ENCODE measurements at regions not wholly inside any gene's neighbourhood (a gene's known extent, or its start where the extent isn't known, plus 50 kb on each side); places are given as distances from the start of the nearest gene placed in this dataset.
"Not testable (repeated sequence)": the region's sequence is repeated elsewhere in the genome, so short reads cannot be mapped to it uniquely, and the experiment has no call there.

DNA sequence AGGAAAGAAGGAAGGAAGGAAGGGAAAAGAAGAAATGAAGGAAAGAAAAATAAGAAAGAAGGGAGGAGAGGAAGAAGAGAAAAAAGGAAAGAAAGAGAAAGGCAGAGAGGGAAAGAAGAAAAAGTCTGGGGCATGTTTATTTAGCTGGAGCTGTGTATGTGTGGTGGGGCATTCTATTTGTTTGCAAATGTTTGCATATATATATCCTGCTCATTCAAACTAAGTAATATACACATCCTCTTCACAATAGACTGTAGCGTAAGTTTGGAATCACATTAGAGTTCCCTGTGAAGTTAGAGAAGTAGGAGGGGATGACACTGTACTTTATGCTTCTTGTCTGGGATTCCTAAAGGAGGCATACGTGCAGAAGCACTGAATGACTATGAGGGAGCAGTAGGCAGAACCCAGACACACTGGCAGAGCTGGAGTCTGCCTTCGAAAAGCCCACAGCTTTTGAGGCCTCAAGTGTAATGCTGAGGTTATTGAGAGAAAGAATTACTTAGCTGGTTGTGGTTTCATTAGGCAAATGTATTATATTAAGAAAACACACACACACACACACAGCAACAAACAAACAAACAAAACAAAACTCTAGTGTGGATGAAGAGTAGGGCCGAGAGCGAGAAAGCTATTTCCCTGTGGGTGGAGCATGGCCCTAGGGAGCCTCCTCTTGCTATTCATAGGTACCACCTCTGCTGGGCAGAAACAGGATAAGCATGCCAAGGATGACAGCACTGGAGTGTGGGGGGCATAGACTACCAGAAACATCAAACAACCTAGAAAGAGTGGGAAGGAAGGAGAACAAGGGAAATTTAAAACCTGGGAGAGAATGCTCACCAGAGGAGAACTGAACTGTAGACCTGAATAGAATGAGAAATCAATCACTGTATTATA, 905.1 kb upstream of the NXPH2 start:
- FAIRE-seq = no peak

DNA sequence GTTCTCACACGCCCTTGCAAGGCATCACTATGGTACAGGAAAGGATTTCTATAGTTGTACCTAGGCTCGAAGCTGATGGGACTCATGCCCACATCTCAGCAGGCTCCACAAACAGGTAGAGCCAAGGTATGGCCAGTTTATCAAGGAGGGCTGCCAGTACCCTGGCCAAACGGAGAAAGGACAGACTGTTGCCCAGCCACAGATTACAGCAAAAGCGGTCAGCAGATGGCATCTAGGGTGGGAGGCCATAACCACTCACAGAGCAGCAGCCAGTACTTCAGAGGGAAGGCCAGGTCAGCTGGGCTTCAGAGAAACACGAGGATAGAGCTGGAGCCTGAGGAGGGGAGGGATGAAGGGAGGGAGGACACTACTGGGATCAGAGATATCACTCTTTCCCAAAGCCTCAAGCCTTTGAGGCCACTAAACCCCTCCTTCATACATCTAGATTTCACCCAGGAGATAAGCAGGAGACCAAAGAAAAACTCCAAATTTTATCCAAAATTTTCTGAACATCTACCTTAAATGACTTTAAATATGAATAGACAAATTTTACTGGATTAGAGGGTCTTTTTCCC, 904.2 kb upstream of the NXPH2 start:
- FAIRE-seq = no peak

DNA sequence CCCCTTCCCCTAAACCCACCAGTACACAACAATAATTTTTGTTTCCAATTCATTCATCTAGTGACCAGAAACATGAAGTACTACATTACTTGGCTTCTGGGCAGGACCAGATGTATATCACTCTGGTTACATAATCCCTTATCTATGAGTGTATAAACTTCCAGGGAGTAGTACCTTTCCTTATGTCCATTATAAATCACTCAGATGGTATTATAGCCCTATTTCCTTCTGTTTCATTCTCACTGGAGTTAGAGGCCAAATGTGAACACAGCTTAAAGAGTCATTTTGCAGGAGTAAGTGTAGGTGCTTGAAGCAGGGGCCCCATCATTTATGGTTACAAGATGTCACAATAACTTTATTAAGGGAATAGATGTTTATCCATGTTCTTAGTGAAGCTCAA, 894.4 kb upstream of the NXPH2 start:
- FAIRE-seq = no peak

DNA sequence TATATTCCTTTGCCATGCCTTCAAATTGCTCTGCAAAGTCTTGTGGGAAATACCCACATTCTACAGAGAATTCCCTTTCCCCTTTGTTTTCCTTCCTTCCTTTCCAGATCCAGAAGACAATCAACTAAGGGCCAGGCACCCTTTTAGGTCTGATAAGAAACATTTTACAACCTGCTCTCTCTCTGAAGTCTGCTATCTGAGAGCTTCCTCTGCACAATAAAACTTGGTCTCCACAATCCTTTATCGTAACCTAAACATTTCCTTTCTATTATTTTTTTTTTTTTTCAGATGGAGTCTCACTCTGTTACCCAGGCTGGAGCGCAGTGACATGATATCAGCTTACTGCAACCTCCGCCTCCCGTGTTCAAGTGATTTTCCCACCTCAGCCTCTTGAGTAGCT, 893.3 kb upstream of the NXPH2 start:
- FAIRE-seq = not testable (repeated sequence)

DNA sequence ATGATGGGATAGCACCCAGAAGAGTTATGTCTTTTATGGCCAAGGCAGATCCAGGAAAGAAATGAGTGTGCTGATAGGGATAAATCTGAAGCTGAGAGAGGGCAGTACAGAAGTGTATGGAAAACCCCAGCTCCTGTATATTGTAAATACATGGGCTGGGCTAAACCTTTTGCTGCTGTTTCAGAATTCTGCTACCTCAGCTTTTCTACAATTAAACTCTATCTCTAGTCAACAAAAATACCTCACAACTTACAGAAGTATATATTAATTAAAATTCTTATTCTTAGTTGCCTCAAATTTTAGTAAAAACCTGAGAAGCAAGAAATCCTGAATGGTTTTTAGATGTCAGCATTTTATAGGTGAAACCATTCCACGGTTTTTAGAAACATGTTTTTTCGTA, 889.5 kb upstream of the NXPH2 start:
- no peak for FAIRE-seq

DNA sequence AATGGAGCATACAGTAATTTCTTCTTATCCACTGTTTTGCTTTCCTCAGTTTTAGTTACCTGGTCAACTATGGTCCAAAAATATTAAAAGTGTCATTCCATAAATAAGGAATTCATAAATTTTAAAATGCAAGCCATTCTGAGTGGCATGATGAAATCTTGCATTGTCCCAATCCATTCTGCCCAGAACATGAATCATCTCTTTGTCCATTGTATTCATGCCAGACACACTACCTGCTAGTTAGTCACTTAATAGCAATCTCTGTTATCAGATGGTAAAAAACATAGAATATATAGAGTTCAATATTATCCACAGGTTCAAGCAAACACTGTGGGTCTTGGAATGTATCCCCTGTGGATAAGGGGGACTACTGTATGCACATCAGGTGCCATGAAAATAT, 872.2 kb upstream of the NXPH2 start:
- no peak for FAIRE-seq

DNA sequence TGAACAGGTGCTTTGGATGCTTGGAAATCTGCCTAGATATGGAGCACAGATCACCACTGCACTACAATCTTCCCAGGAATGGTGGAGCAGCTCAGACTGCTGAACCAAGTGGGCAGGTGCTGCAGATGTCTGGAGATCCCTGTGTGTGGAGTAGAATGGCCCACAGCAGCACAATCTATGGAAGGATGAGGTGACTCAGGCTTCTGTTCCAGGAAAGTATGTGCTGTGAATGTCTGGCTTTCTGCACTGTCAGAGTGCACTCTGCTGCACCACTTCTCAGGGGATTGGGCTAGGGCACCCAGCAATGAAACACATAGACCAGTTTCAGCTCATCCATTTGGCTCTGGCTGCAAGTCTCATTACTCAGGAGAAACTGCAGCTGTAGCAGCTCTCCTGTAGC, 865.4 kb upstream of the NXPH2 start:
- FAIRE-seq = no peak

DNA sequence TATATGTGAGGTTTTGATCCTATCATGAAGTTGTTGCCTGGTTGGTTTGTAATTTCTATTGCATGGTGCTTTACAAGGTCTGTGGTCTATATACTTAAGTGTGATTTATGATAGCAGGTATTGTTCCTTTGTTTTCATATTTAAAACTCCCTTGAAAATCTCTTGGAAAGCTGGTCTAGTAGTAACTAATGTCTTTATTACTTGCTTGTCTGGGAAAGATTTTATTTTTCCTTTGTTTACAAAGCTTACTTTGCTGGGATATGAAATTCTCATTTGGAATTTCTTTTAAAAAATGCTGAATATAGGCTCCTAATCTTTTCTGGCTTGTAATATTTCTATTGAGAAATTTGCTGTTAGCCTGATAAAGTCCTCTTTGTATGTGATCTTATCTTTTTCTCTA, 862.9 kb upstream of the NXPH2 start:
- no peak for FAIRE-seq

DNA sequence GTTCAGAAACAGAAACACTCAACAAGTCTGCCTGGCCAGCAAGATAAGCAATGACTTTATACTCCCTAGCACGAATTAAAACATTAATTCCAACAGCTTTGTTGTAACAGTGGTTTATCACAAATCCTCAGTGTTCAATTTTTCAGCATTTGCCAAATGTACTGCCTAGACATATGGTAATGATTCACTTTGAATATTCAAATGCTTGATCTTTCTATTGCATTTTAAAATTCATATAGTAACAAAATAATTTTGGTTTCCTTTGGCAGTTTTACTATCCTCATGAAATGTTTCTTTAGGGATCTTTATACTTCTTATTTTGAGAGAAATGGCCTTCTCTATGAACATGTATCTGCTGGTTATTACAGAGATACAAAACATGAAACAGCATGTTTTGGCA, 851.8 kb upstream of the NXPH2 start:
- FAIRE-seq = no peak

DNA sequence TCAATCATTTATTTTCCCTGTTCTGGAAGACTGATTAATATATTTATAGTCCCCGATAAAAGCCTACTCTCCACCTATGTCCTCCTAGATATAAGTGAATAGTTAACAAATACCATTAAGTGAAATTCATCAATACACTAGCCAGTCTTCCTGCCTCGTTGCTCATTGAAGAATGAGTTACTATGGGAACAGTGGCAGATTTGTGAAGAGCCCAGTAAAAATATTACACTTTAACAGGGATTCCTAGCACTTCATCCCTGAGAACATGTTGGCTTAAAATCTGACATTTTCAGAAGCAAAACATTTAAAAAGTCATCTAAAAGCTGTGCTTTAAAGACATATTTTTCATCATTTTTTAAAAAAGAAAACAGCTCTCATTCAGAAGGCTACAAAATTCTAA, 848.7 kb upstream of the NXPH2 start:
- FAIRE-seq = no peak

DNA sequence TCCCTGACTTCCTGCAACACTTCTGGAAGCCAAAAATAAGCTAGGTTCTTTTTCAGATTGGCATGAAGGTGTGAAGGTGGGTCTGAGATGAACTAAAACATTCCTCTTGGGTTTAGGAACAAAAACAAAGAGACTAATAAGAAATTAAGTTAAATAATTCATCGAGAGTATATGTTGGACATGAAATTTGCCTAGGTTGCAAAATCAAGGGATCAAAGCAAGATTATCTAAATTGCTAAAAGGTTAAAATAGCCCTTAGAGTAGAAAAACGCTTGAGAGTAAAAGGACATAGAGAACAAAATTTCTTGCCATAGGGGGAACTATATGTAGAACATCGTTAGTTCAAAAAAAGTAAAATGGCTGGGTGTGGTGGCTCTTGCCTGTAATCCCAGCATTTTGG, 845.9 kb upstream of the NXPH2 start:
- FAIRE-seq = no peak

DNA sequence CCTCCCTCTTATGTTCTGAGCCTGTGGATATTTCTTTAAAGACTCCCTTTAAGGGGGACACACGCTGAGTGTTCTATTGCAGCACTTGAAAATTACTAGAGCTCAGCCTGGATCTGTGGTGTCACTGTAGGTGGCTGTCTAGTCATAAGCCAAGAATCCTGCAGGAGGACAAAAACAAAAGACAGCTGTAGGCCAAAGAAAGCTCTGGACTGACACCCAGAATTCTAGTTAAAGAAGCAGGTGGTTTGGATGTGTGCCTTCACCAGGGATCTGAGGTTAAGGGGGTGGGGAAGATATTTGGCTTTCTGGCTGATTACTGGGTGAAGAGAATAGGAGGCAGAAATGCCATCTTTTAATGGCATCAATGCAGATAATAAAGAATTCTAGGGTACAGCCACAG, 842.5 kb upstream of the NXPH2 start:
- FAIRE-seq = no peak

DNA sequence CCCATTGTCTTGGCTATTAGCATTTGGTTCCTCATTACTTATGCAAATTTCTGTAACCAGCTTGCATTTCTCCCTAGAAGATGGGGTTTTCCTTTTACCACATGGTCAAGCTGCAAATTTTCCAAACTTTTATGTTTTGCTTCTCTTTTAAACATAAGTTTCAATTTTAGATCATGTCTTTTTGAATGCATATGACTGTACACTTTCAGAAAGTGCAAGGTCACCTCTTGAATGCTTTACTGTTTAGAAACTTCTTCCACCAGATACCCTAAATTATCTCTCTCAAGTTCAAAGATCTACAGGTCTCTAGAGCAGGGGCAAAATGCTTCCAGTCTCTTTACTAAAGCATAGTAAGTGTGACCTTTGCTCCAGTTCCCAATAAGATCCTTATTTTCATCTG, 837.6 kb upstream of the NXPH2 start:
- FAIRE-seq = no peak

DNA sequence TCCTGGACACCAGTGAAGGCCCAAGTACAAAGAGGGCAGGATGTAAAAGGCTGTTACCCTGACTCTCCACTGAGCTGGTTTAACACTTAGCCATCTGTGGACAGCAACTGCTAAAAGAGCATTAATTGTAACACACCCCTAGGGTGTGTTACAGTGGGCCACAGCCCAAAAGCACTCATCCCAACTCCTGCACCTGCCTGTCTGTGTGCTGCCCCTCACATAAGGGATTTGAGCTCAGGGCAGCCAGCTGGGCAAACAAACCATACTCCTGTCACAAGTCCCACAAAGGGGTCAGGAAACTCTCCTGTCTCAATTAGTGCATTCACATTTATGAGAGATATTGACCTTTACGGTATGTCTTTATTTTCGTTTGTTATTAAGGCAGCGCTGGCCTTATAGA, 833.1 kb upstream of the NXPH2 start:
- FAIRE-seq = no peak

DNA sequence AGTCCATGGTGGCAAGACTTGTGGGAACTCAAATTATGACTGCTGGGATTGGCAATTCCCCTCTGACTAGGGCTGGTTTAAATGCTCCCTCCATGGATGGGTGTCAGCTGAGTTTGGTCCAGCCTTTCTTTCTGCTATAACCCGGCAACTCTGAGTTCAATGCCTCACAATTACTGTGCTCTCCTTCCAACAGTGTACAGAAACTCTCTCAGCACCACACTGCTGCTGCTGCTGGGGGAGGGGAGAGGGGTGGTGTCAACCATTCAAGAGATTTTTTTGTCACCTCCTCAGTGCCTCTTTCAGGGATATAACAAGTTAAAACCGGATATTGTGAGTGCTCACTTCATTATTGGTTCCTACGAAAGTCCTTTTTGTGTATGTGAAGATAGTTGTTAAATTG, 830.3 kb upstream of the NXPH2 start:
- FAIRE-seq = no peak

DNA sequence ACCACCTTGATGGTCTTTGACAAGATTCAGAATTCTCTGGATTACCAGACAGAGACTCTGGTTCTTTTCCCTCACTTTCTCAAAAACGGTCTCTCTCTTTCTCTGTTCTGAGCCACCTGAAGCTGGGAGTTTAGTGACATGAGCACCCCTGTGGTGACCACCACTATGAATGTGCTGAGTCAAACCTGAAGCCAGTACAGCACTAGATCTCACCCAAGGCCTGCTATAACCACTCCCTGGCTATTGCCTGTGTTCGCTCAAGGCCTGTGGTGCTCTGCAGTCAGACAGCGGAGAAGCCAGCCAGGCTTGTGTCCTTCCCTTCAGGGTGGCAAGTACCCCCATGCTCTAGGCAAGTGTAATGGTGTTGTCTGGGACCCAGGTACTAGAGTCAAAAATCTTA, 828.9 kb upstream of the NXPH2 start:
- no peak for FAIRE-seq

DNA sequence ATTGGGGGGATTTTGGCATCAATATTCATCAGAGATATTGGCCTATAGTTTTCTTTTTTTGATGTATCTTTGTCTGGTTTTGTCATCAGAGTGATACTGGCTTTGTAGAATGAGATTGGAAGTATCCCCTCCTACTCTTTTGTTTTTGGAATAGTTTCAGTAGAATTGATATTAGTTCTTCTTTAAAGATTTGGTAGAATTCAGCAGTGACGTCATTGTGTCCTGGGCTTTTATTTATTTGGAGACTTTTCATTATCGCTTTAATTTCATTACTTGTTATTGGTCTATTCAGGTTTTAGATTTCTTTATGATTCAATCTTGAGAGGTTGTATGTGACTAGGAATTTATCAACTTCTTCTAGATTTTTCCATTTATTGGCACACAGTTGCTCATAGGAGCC, 825.5 kb upstream of the NXPH2 start:
- no peak for FAIRE-seq

DNA sequence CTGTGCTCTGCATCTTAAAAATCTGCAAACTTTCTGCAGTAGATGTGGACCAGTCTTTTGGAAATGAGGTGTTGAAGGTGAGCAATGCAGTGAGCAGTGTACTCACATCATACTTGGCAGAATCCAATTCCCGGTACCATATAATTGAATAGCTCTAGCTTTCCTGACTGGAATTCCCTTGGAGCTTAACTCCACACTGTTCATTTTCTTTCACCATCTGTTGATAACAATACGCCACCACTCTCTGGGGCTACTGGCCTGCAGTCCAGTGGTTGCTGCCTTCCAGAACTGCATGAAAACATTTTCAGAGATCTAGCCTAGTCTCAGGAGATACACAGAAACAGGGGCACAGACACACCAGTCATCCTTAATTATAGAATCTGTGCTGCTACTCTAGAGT, 820.0 kb upstream of the NXPH2 start:
- no peak for FAIRE-seq

DNA sequence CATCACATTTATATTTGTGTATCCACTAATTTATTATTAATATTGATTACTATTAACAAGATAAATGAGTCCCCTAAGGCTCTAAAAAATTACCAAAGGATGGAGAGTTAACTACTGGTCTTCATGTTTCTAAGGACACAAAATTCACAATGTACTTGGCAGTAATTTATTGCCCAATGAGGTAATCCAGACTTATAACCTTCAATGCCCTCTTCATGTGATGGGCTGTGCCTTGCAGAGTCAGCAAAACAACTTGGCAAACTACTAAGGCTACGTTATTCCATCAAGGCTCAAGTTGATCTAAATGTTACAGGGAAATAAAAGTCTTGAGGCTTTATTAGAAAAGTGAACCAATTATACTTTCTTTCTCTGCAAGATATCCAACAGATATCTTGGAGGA, 804.9 kb upstream of the NXPH2 start:
- no peak for FAIRE-seq

DNA sequence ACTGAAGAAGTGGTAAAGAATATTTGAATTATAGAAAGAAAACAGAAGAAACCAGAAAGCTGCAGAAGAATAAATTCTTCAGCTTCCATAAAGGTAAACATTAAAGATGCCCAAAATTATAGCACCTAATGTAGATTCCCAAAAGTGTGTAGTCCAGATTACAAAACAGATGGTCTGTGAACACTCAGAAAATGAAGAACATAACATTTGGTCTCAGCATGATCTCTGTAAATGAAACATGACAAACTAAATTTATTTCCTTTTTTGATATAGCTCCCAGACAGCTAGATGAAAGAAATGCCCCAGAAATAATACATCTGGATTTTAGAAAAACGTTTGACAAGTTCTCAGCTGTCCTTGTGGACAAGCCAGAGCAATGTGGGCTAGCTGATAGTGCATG, 794.2 kb upstream of the NXPH2 start:
- no peak for FAIRE-seq

DNA sequence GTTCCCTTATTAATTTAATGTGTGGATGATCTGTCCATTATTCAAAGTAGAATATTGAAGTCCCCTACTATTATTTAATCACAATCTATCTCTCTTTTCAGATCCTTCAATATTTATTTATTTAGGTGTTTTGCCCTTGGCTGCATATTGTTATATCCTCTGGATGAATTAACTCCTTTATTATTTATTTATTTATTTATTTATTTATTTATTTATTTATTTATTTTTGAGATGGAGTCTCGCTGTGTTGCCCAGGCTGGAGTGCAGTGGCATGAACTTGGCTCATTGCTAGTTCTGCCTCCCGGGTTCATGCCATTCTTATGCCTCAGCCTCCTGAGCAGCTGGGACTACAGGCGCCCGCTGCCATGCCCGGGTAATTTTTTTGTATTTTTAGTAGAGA, 776.6 kb upstream of the NXPH2 start:
- no peak for FAIRE-seq

DNA sequence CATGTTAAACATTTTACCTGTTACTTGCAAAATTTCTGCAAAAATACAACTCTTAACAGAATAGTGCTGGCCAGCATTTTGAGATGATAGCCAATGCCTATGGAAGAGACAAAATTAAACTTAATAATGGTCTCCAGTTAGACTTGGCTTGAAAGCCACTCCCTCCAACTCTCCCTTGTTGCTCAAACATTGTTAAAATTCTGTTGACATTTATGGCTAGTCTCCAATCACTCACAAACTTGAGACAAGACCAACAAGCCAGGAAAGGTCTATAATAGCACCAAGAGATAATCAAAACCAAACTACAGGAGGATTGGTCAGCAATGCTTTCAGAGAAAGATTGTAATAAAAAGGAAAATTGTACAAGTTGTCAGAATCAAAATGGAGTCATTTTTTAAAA, 770.7 kb upstream of the NXPH2 start:
- no peak for FAIRE-seq

DNA sequence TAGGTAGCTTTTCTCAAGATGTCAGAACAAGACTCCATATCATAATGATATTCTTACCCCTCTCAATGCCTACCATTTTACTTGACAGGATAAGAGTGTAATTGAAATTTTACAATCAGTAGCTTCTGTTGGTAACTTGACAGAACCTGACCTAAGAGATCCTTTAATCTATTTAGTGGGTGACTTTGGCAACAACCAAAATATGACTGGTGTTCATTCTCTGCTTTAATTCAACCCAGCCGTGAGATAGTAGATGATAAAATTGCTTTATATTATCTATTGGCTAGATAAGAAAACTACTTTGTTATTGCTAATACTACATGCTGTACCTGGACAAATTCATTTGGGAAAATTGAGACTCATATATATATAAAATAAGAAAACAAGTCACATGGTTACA, 770.2 kb upstream of the NXPH2 start:
- no peak for FAIRE-seq

DNA sequence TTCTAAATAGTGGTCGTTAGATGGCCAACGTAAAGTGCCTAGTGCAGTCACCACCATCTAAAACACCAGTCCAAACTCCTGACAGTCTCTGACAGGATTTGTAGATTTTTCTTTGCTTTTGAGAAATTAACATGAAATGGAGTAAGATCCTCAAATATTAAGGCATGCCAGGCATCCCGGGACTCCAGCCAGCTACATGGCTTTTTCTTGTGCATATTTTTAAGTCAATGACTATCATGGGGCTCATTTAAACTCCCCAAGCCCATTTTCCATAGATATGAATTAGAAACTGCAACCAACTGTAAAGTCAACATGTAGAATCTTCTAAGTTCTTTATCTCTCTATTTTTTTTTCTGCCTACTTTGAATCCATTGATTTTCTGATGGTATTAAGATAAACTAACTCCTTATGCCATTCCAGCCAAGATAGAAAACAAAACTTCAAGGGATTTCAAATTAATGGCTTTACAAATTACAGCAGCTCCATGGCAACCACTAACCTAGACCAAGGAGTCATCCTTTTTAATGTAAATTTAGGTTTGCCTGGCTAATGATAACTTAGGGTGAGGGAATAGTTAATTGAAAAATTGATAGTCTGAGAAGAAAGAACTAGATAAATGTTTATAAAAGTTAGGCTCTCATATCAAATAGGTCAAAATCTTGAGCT, 764.1 kb upstream of the NXPH2 start:
- no peak for FAIRE-seq
